Naive B cell (primary cell): ENCODE measurements at regions not wholly inside any gene's neighbourhood (a gene's known extent, or its start where the extent isn't known, plus 50 kb on each side); places are given as distances from the start of the nearest gene placed in this dataset.
A peak's percentile ranks its signal among the peaks of the same experiment; 100 is the strongest.

Experiments
- ATAC-seq, 2 donors: fragments of 150-1000 bp; cut with Tn5 transposase; 2 replicates each; pipeline ENCODE4 v1.10.0; 2021; ENCODE audit warnings: low read depth in 2 of 2, mild to moderate bottlenecking in 2 of 2, moderate library complexity in 2 of 2
- DNase-seq: peaks from one replicate; pipeline ENCODE4 v3.0.0; 2022
- H3K27ac Mint-ChIP-seq, 6 donors: one replicate each; pipeline ENCODE4 v1.8.0; 2020 to 2022; ENCODE audit warnings: mild to moderate bottlenecking in 6 of 6, mixed read lengths in 6 of 6, moderate library complexity in 5 of 6, inconsistent platforms in 2 of 6
- H3K27me3 Mint-ChIP-seq, 3 donors: one replicate each; pipeline ENCODE4 v1.8.0; 2021 to 2022; ENCODE audit warnings: mixed read lengths in 3 of 3, mild to moderate bottlenecking in 1 of 3
- H3K36me3 Mint-ChIP-seq, 2 donors: one replicate each; pipeline ENCODE4 v1.8.0; 2020 to 2022; ENCODE audit warnings: mixed read lengths in 2 of 2, inconsistent platforms in 1 of 2, mild to moderate bottlenecking in 1 of 2
- H3K4me1 Mint-ChIP-seq, 3 donors: one replicate each; pipeline ENCODE4 v1.8.0; 2020 to 2022; ENCODE audit warnings: mixed read lengths in 3 of 3, inconsistent platforms in 1 of 3, mild to moderate bottlenecking in 1 of 3, moderate library complexity in 1 of 3
- H3K4me3 Mint-ChIP-seq, 8 donors: one replicate each; pipeline ENCODE4 v1.8.0; 2020 to 2022; ENCODE audit warnings: mild to moderate bottlenecking in 8 of 8, mixed read lengths in 8 of 8, moderate library complexity in 8 of 8, inconsistent platforms in 2 of 8
- H3K9me3 Mint-ChIP-seq, 7 donors: one replicate each; pipeline ENCODE4 v1.8.0; 2020 to 2022; ENCODE audit warnings: mixed read lengths in 7 of 7, mild to moderate bottlenecking in 5 of 7, inconsistent platforms in 2 of 7, moderate library complexity in 1 of 7

GRCh38 chr1:58874757-58875755 lies 91.2 kb upstream of the JUN start:
- ATAC-seq: no peak

GRCh38 chr1:58879464-58879863 lies 95.6 kb upstream of the JUN start:
- Mint-ChIP-seq H3K4me1 (peaks cover 10 to 18% (median 18%) of the 10 kb centered on the region in 3 donors), H3K4me3 (no peak overlapping the region), H3K36me3 (peaks cover 0 to 7% of the 10 kb centered on the region in 2 donors), H3K9me3 (no peaks in the 10 kb centered on the region), H3K27me3 (no peaks in the 10 kb centered on the region), H3K27ac (no peak overlapping the region)
- DNase-seq (no peak), ATAC-seq (no peak)

More at GRCh38 chr1:58874757-58875755, 91.2 kb upstream of the JUN start:
- Mint-ChIP-seq H3K4me3 (no peak overlapping the region), H3K4me1 (peaks cover 0 to 5% (median 3%) of the 10 kb centered on the region in 3 donors), H3K9me3 (no peaks in the 10 kb centered on the region), H3K27ac (no peak overlapping the region), H3K36me3 (peaks cover 7 to 8% of the 10 kb centered on the region in 2 donors), H3K27me3 (no peaks in the 10 kb centered on the region)
- DNase-seq: no peak

GRCh38 chr1:58880592-58880991 lies 96.7 kb upstream of the JUN start:
- no peaks in the 10 kb centered on the region for H3K27me3 Mint-ChIP-seq
- peaks cover 16 to 29% (median 29%) of the 10 kb centered on the region in 3 donors for H3K4me1 Mint-ChIP-seq
- no peak for DNase-seq
- no peak overlapping the region for H3K27ac Mint-ChIP-seq
- no peak for ATAC-seq
- no peaks in the 10 kb centered on the region for H3K9me3 Mint-ChIP-seq
- no peak overlapping the region for H3K4me3 Mint-ChIP-seq
- H3K36me3 Mint-ChIP-seq: peaks cover 0 to 7% of the 10 kb centered on the region in 2 donors

- no peak for DNase-seq
- Mint-ChIP-seq H3K27ac (peak overlapping the region in 1 of 6 donors; percentile 25), H3K4me3 (no peak overlapping the region), H3K27me3 (no peaks in the 10 kb centered on the region), H3K9me3 (no peaks in the 10 kb centered on the region), H3K36me3 (peaks cover 0 to 7% of the 10 kb centered on the region in 2 donors), H3K4me1 (peaks cover 18 to 38% (median 36%) of the 10 kb centered on the region in 3 donors)
- ATAC-seq: no peak
These were observed 97.7 kb upstream of the JUN start for GRCh38 chr1:58881471-58881994.

GRCh38 chr1:58882322-58882948 lies 98.6 kb upstream of the JUN start:
- ATAC-seq: no peak
- DNase-seq: no peak
- no peaks in the 10 kb centered on the region for H3K9me3 Mint-ChIP-seq
- H3K4me3 Mint-ChIP-seq: no peak overlapping the region
- H3K36me3 Mint-ChIP-seq: peaks cover 0 to 7% of the 10 kb centered on the region in 2 donors
- peaks cover 18 to 39% (median 36%) of the 10 kb centered on the region in 3 donors for H3K4me1 Mint-ChIP-seq
- H3K27ac Mint-ChIP-seq: peak overlapping the region in 1 of 6 donors; percentile 57
- no peaks in the 10 kb centered on the region for H3K27me3 Mint-ChIP-seq

- Mint-ChIP-seq H3K9me3 (no peaks in the 10 kb centered on the region), H3K27ac (peak overlapping the region in 5 of 6 donors; percentile 12 to 87 (median 76)), H3K4me3 (peak overlapping the region in 5 of 8 donors; percentile 3 to 69 (median 45)), H3K4me1 (peaks cover 18 to 39% (median 36%) of the 10 kb centered on the region in 3 donors), H3K27me3 (no peaks in the 10 kb centered on the region), H3K36me3 (no peaks in the 10 kb centered on the region)
- DNase-seq (peak; percentile 30), ATAC-seq (peak; percentile 54 to 70)
These were observed 99.4 kb upstream of the JUN start for GRCh38 chr1:58883037-58883887.

- Mint-ChIP-seq H3K36me3 (no peaks in the 10 kb centered on the region), H3K27ac (peak overlapping the region in 5 of 6 donors; percentile 6 to 87 (median 76)), H3K27me3 (no peaks in the 10 kb centered on the region), H3K4me3 (peak overlapping the region in 3 of 8 donors; percentile 29 to 69 (median 49)), H3K9me3 (no peaks in the 10 kb centered on the region), H3K4me1 (peaks cover 18 to 39% (median 36%) of the 10 kb centered on the region in 3 donors)
- DNase-seq: peak; percentile 35
- peak; percentile 93 to 96 for ATAC-seq
These were observed 100.1 kb upstream of the JUN start for GRCh38 chr1:58883888-58884482.

GRCh38 chr1:58884706-58885661 lies 101.1 kb upstream of the JUN start:
- H3K36me3 Mint-ChIP-seq: no peaks in the 10 kb centered on the region
- no peak for DNase-seq
- H3K27ac Mint-ChIP-seq: peak overlapping the region in 3 of 6 donors; percentile 7 to 89 (median 70)
- no peak overlapping the region for H3K4me3 Mint-ChIP-seq
- no peaks in the 10 kb centered on the region for H3K27me3 Mint-ChIP-seq
- no peaks in the 10 kb centered on the region for H3K9me3 Mint-ChIP-seq
- peaks cover 18 to 39% (median 36%) of the 10 kb centered on the region in 3 donors for H3K4me1 Mint-ChIP-seq
- ATAC-seq: no peak

GRCh38 chr1:58885998-58886397 lies 102.2 kb upstream of the JUN start:
- no peaks in the 10 kb centered on the region for H3K27me3 Mint-ChIP-seq

GRCh38 chr1:58886611-58887010 lies 102.8 kb upstream of the JUN start:
- peaks cover 21 to 39% (median 29%) of the 10 kb centered on the region in 3 donors for H3K4me1 Mint-ChIP-seq
- H3K27ac Mint-ChIP-seq: peak overlapping the region in 1 of 6 donors; percentile 67
- DNase-seq (no peak), ATAC-seq (no peak)
- H3K9me3 Mint-ChIP-seq: no peaks in the 10 kb centered on the region
- H3K27me3 Mint-ChIP-seq: no peaks in the 10 kb centered on the region
- H3K36me3 Mint-ChIP-seq: peaks cover 0 to 7% of the 10 kb centered on the region in 2 donors
- peak overlapping the region in 1 of 8 donors; percentile 6 for H3K4me3 Mint-ChIP-seq

More at GRCh38 chr1:58885998-58886397, 102.2 kb upstream of the JUN start:
- no peak for ATAC-seq
- Mint-ChIP-seq H3K27ac (peak overlapping the region in 3 of 6 donors; percentile 7 to 89 (median 72)), H3K9me3 (no peaks in the 10 kb centered on the region), H3K36me3 (peaks cover 0 to under 1% of the 10 kb centered on the region in 2 donors), H3K4me3 (peak overlapping the region in 2 of 8 donors; percentile 17 to 34), H3K4me1 (peaks cover 18 to 39% (median 32%) of the 10 kb centered on the region in 3 donors)
- no peak for DNase-seq

- Mint-ChIP-seq H3K4me3 (no peak overlapping the region), H3K27ac (no peak overlapping the region), H3K9me3 (no peaks in the 10 kb centered on the region), H3K27me3 (no peaks in the 10 kb centered on the region), H3K36me3 (peaks cover 0 to 9% of the 10 kb centered on the region in 2 donors), H3K4me1 (peaks cover 21 to 39% (median 29%) of the 10 kb centered on the region in 3 donors)
- DNase-seq: no peak
- no peak for ATAC-seq
These were observed 103.2 kb upstream of the JUN start for GRCh38 chr1:58887059-58887458.
